Neural cell (in vitro differentiated cells): ENCODE measurements at regions not wholly inside any gene's neighbourhood (a gene's known extent, or its start where the extent isn't known, plus 50 kb on each side); places are given as distances from the start of the nearest gene placed in this dataset.

Experiments
- H2AFZ ChIP-seq: fragments of 200-600, 300-800 bp; sonication (generic), shearing (Covaris generic); 2 replicates; pipeline ENCODE4 v1.6.0; 2014; ENCODE audit warnings: low read depth, mild to moderate bottlenecking, antibody characterized with exemption, low read length, moderate library complexity
- H3F3A ChIP-seq: fragments of 200-600 bp; shearing (Covaris generic); 2 replicates; pipeline ENCODE4 v1.6.1; 2016; ENCODE audit warnings: mild to moderate bottlenecking, moderate library complexity, mixed read lengths, antibody characterized with exemption, low read length; ENCODE audit not compliant: insufficient read depth, poor library complexity, severe bottlenecking
- H3K27ac ChIP-seq: fragments of 200-600, 300-800 bp; sonication (generic), shearing (Covaris generic); 2 replicates; pipeline ENCODE4 v1.5.1; 2014; ENCODE audit warnings: mild to moderate bottlenecking, low read length, moderate library complexity
- H3K27me3 ChIP-seq: fragments of 300-800, 200-600 bp; sonication (generic), shearing (Covaris generic); 2 replicates; pipeline ENCODE4 v1.6.0; 2014; ENCODE audit warnings: mild to moderate bottlenecking, low read depth, low read length, moderate library complexity; ENCODE audit not compliant: insufficient read depth
- H3K36me3 ChIP-seq: fragments of 300-800, 200-600 bp; sonication (generic), shearing (Covaris generic); 2 replicates; pipeline ENCODE4 v1.5.1; 2014; ENCODE audit warnings: mild to moderate bottlenecking, antibody characterized with exemption, low read length, moderate library complexity; ENCODE audit not compliant: insufficient read depth
- H3K4me2 ChIP-seq: fragments of 300-800, 200-600 bp; sonication (generic), shearing (Covaris generic); 2 replicates; pipeline ENCODE4 v1.6.0; 2014; ENCODE audit warnings: mild to moderate bottlenecking, low read length
- H3K4me3 ChIP-seq: fragments of 300-800, 200-600 bp; sonication (generic), shearing (Covaris generic); 2 replicates; pipeline ENCODE4 v1.5.1; 2014; ENCODE audit warnings: mild to moderate bottlenecking, low read length, moderate library complexity
- H3K79me2 ChIP-seq: fragments of 200-600 bp; shearing (Covaris generic); replicated peaks from 2 replicates; pipeline ENCODE4 v1.6.0; 2014; ENCODE audit warnings: mild to moderate bottlenecking, low read length, moderate library complexity; ENCODE audit not compliant: insufficient read depth
- H3K9ac ChIP-seq: fragments of 300-800, 200-600 bp; sonication (generic), shearing (Covaris generic); 2 replicates; pipeline ENCODE4 v1.6.1; 2016; ENCODE audit warnings: mild to moderate bottlenecking, low read length, mixed read lengths
- H3K9me2 ChIP-seq: fragments of 200-600 bp; shearing (Covaris generic); 2 replicates; pipeline ENCODE4 v1.6.1; 2016; ENCODE audit warnings: mild to moderate bottlenecking, low read length, mixed read lengths; ENCODE audit not compliant: insufficient read depth
- H3K9me3 ChIP-seq: fragments of 200-600, 300-800 bp; sonication (generic), shearing (Covaris generic); 2 replicates; pipeline ENCODE4 v1.6.1; 2016; ENCODE audit warnings: mild to moderate bottlenecking, mixed run types, low read length, moderate library complexity, mixed read lengths
- H4K20me1 ChIP-seq: fragments of 200-600 bp; shearing (Covaris generic); 2 replicates; pipeline ENCODE4 v1.6.1; 2016; ENCODE audit warnings: mild to moderate bottlenecking, mixed run types; ENCODE audit not compliant: insufficient read depth
- CTCF ChIP-seq: fragments of 450-650 bp; IDR thresholded peaks from 2 replicates; pipeline ENCODE4 v1.5.1; 2014; ENCODE audit warnings: antibody characterized with exemption, mild to moderate bottlenecking, moderate library complexity; ENCODE audit not compliant: poor library complexity, severe bottlenecking
- EP300 ChIP-seq: fragments of 450-650 bp; conservative IDR thresholded peaks from 2 replicates; pipeline ENCODE4 v1.6.1; 2014; ENCODE audit warnings: antibody characterized with exemption, mild to moderate bottlenecking, moderate library complexity; ENCODE audit not compliant: poor library complexity, severe bottlenecking
- EZH2 ChIP-seq: fragments of 200-600, 300-800 bp; shearing (Covaris generic), sonication (generic); IDR thresholded peaks from 2 replicates; pipeline ENCODE4 v1.6.1; 2014; ENCODE audit warnings: antibody characterized with exemption, low read length, borderline replicate concordance, mild to moderate bottlenecking; ENCODE audit not compliant: insufficient read depth, poor library complexity, severe bottlenecking
- MXI1 ChIP-seq: fragments of 450-650 bp; conservative IDR thresholded peaks from 2 replicates; pipeline ENCODE4 v1.6.1; 2014; ENCODE audit warnings: antibody characterized with exemption, mild to moderate bottlenecking; ENCODE audit not compliant: poor library complexity, severe bottlenecking
- POLR2AphosphoS5 ChIP-seq: IDR thresholded peaks from 2 replicates; pipeline ENCODE4 v1.6.1; 2012
- RAD21 ChIP-seq: fragments of 450-650 bp; conservative IDR thresholded peaks from 2 replicates; pipeline ENCODE4 v1.6.1; 2014; ENCODE audit warnings: antibody characterized with exemption, mild to moderate bottlenecking, moderate library complexity
- REST ChIP-seq: IDR thresholded peaks from 2 replicates; pipeline ENCODE4 v1.6.1; 2012; ENCODE audit warnings: borderline replicate concordance
- SMC3 ChIP-seq: fragments of 450-650 bp; conservative IDR thresholded peaks from 2 replicates; pipeline ENCODE4 v1.6.1; 2014; ENCODE audit warnings: antibody characterized with exemption, mild to moderate bottlenecking, moderate library complexity; ENCODE audit not compliant: poor library complexity
- TAF1 ChIP-seq: IDR thresholded peaks from 2 replicates; pipeline ENCODE4 v1.6.1; 2012; ENCODE audit warnings: low read depth

- Histone ChIP-seq H3K79me2 (no peaks in the 10 kb centered on the region), H4K20me1 (no peaks in the 10 kb centered on the region), H3K9me2 (no peaks in the 10 kb centered on the region), H3K27ac (no peak overlapping the region), H3K4me3 (no peak overlapping the region), H3F3A (peaks cover 3% of the 10 kb centered on the region), H3K9ac (no peak overlapping the region), H3K36me3 (no peaks in the 10 kb centered on the region), H2AFZ (no peak overlapping the region), H3K27me3 (no peaks in the 10 kb centered on the region), H3K9me3 (no peaks in the 10 kb centered on the region), H3K4me2 (no peak overlapping the region)
- TF ChIP-seq CTCF: no peak
- TF ChIP-seq EZH2: no peak
- TF ChIP-seq RAD21: no peak
- TF ChIP-seq POLR2AphosphoS5: no peak
- no peak for TF ChIP-seq MXI1
- TF ChIP-seq SMC3: no peak
- no peak for TF ChIP-seq EP300
- no peak for TF ChIP-seq REST
- no peak for TF ChIP-seq TAF1
Observed at GRCh38 chr1:214220891-214221290, 60.1 kb upstream of the SMYD2 start.

GRCh38 chr1:214224611-214225354 is 56.2 kb upstream of the SMYD2 start:
- H2AFZ ChIP-seq: no peak overlapping the region
- no peaks in the 10 kb centered on the region for H3K36me3 ChIP-seq
- H3K79me2 ChIP-seq: no peaks in the 10 kb centered on the region
- no peaks in the 10 kb centered on the region for H3K9me2 ChIP-seq
- peaks cover 3% of the 10 kb centered on the region for H3F3A ChIP-seq
- H4K20me1 ChIP-seq: no peaks in the 10 kb centered on the region
- peak overlapping the region; percentile 60 for H3K4me3 ChIP-seq
- H3K4me2 ChIP-seq: peak overlapping the region; percentile 12
- H3K27me3 ChIP-seq: no peaks in the 10 kb centered on the region
- H3K9ac ChIP-seq: no peak overlapping the region
- peak overlapping the region; percentile 1 for H3K27ac ChIP-seq
- no peaks in the 10 kb centered on the region for H3K9me3 ChIP-seq
- TF ChIP-seq POLR2AphosphoS5 (peak; percentile 86), EZH2 (no peak), MXI1 (peak; percentile 39), RAD21 (no peak), TAF1 (no peak), SMC3 (no peak), EP300 (peak; percentile 59)
